Psoas muscle (tissue), 7 donors: ENCODE measurements at regions not wholly inside any gene's neighbourhood (a gene's known extent, or its start where the extent isn't known, plus 50 kb on each side); places are given as distances from the start of the nearest gene placed in this dataset.

Experiments used
- ATAC-seq, 4 donors: fragments of 200-7000 bp; cut with Tn5 transposase; one replicate each; pipeline ENCODE4 v1.9.1; 2020; ENCODE audit warnings: moderate library complexity in 3 of 4, mild to moderate bottlenecking in 2 of 4
- DNase-seq, 2 donors: peaks; one replicate each; pipeline ENCODE4 v3.0.0-alpha.2; 2020
- H3K27ac ChIP-seq: fragments of 200-600 bp; one replicate; pipeline ENCODE4 v1.8.0; 2022
- H3K27me3 ChIP-seq, 3 donors: fragments of 200-600 bp in 1 of 3; one replicate each; pipeline versions ENCODE4 v1.6.1 to v1.8.0; 2013 to 2022; ENCODE audit warnings: low read length in 2 of 3, mild to moderate bottlenecking in 2 of 3, moderate library complexity in 1 of 3; ENCODE audit not compliant: insufficient read depth in 3 of 3
- H3K36me3 ChIP-seq, 2 donors: fragments of 200-600 bp in 1 of 2; one replicate each; pipeline versions ENCODE4 v1.6.1 to v1.8.0; 2013 to 2022; ENCODE audit warnings: low read depth in 1 of 2, mild to moderate bottlenecking in 1 of 2, moderate library complexity in 1 of 2; ENCODE audit not compliant: insufficient read depth in 1 of 2
- H3K4me1 ChIP-seq: fragments of 200-600 bp; one replicate; pipeline ENCODE4 v1.8.0; 2022
- H3K4me3 ChIP-seq: fragments of 200-600 bp; one replicate; pipeline ENCODE4 v1.8.0; 2022; ENCODE audit warnings: mild to moderate bottlenecking
- H3K9me3 ChIP-seq: fragments of 200-600 bp; one replicate; pipeline ENCODE4 v1.8.0; 2022
- WGBS, 3 donors: extraction: QIAGEN DNeasy Blood & Tissue Kit; methylation state at CpG; one replicate each; pipeline versions ENCODE4 v1.1.6 to v1.1.7; 2013; 5-methylcytosine and 5-hydroxymethylcytosine counted together
- intact Hi-C, 2 donors: fragments of 100-400 bp; cut with DNase I; formaldehyde crosslinking; loops; one replicate each; pipeline versions ENCODE4 v1.11.0 to v1.14.2; 2022
- TF ChIP-seq, protein P1 (sequence below): fragments of 200-600 bp; IDR thresholded peaks from one replicate; pipeline ENCODE4 v1.8.0; 2022; ENCODE audit warnings: antibody characterized with exemption
- donor health status: healthy with polysubstance abuse.
- donor health status: DM: no; HTN: no; CAD: no; lungs with moderate emphysema.
- donor health status: Bipolar disorder and iron deficiency.
- donor health status: healthy.
- donor health status: DM: yes; HTN: yes; CAD: no.
- donor health status: DM: no; HTN: no; CAD: no.
- donor health status: DM: yes; HTN: yes; CAD: no.

DNA sequence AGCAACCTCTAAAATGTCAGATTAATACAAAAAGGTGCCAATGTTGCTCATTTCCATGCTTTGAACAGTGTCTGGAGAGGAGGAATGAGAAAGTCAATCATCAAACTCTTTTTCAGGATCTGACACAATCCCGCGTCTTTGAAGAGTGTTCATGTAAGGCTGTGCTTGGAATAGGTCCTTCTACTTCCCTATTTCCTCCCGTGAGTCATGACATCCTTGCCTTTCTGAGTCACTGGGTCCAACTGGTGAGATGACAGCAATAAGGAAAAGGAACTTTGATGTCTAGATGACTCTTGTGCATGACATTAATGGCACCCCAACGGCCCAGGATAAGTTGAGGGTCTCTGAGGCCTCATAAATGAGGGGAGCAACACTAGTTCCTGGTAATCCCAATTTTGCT is 109.0 kb upstream of the CELF4 start:
- H3K27ac ChIP-seq = no peak overlapping the region
- no peaks in the 10 kb centered on the region for H3K36me3 ChIP-seq
- DNase-seq (no peak), ATAC-seq (no peak)
- no peaks in the 10 kb centered on the region for H3K27me3 ChIP-seq
- WGBS, 3 donors = 66 to 79% (median 78%) methylated on average over 4 of the region's 4 CpGs
- TF ChIP-seq, protein P1, sequence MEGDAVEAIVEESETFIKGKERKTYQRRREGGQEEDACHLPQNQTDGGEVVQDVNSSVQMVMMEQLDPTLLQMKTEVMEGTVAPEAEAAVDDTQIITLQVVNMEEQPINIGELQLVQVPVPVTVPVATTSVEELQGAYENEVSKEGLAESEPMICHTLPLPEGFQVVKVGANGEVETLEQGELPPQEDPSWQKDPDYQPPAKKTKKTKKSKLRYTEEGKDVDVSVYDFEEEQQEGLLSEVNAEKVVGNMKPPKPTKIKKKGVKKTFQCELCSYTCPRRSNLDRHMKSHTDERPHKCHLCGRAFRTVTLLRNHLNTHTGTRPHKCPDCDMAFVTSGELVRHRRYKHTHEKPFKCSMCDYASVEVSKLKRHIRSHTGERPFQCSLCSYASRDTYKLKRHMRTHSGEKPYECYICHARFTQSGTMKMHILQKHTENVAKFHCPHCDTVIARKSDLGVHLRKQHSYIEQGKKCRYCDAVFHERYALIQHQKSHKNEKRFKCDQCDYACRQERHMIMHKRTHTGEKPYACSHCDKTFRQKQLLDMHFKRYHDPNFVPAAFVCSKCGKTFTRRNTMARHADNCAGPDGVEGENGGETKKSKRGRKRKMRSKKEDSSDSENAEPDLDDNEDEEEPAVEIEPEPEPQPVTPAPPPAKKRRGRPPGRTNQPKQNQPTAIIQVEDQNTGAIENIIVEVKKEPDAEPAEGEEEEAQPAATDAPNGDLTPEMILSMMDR = no peak
- no peaks in the 10 kb centered on the region for H3K9me3 ChIP-seq
- no peaks in the 10 kb centered on the region for H3K4me1 ChIP-seq
- intact Hi-C loops = no loop called here
- H3K4me3 ChIP-seq = no peak overlapping the region

DNA sequence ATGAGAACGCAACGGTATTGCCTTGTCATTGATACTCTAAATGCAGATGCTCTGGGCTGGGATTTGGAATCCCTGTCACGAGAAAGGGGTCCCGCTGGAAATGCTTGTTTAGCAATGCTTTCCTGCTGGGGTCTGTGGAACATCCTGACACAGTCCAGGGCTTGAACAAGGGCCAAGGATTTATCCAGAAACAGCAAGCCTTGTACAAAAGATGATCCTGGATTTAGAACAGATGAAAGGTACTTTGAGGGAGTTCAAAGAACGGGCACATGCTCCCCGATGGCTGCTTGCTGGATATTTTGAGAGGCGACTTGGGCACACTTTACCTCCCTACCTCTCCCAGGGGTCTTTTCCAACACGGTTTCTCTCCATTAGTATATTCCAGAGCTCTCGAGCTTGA is 108.1 kb upstream of the CELF4 start:
- TF ChIP-seq, protein P1 = no peak
- WGBS, 3 donors = 71 to 77% (median 72%) methylated on average over 9 of the region's 9 CpGs
- ATAC-seq (no peak), DNase-seq (no peak)
- no peaks in the 10 kb centered on the region for H3K27me3 ChIP-seq
- intact Hi-C loops = no loop called here
- no peaks in the 10 kb centered on the region for H3K9me3 ChIP-seq
- H3K4me1 ChIP-seq = no peaks in the 10 kb centered on the region
- no peak overlapping the region for H3K4me3 ChIP-seq
- no peak overlapping the region for H3K27ac ChIP-seq
- H3K36me3 ChIP-seq = no peaks in the 10 kb centered on the region

- TF ChIP-seq, protein P1 = no peak
- Histone ChIP-seq H3K4me1 (no peaks in the 10 kb centered on the region), H3K27ac (no peak overlapping the region), H3K27me3 (no peaks in the 10 kb centered on the region), H3K9me3 (no peaks in the 10 kb centered on the region), H3K4me3 (no peak overlapping the region), H3K36me3 (no peaks in the 10 kb centered on the region)
- 59 to 75% (median 59%) methylated on average over 3 of the region's 3 CpGs for WGBS, 3 donors
- ATAC-seq = no peak
- no peak for DNase-seq
- intact Hi-C loops = no loop called here
These were observed 107.5 kb upstream of the CELF4 start for GRCh38 chr18:37672932-37673595.

GRCh38 chr18:37672001-37672400 is 106.4 kb upstream of the CELF4 start:
- Histone ChIP-seq H3K9me3 (no peaks in the 10 kb centered on the region), H3K36me3 (no peaks in the 10 kb centered on the region), H3K4me1 (no peaks in the 10 kb centered on the region), H3K4me3 (no peak overlapping the region), H3K27me3 (no peaks in the 10 kb centered on the region), H3K27ac (no peak overlapping the region)
- ATAC-seq (no peak), DNase-seq (no peak)
- intact Hi-C loops = no loop called here
- TF ChIP-seq, protein P1 = no peak
- WGBS, 3 donors = 84 to 88% (median 85%) methylated on average over 2 of the region's 2 CpGs

DNA sequence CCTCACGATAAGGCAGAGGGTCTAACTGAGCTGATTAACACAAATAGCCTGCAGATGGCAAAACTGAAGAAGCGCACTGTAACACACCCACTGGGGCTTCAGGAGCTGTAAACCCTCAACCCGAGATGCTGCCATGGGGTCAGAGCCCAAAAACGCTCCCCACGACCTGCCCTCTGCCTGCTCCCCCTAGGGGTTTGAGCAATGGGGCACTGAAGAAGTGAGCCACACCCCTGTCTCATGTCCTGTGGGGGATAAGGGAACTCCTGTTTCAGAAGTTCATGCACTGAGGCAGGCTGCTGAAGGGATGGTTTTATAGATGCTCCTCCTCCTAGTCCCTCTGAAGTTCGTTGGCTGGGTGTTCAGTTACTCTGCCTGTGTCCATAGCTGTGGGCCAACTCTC is 105.9 kb upstream of the CELF4 start:
- TF ChIP-seq, protein P1 = no peak
- H3K27ac ChIP-seq = no peak overlapping the region
- no peaks in the 10 kb centered on the region for H3K4me1 ChIP-seq
- ATAC-seq (no peak), DNase-seq (no peak)
- intact Hi-C loops = no loop called here
- WGBS, 3 donors = 73 to 76% (median 75%) methylated on average over 6 of the region's 6 CpGs
- H3K27me3 ChIP-seq = no peaks in the 10 kb centered on the region
- H3K9me3 ChIP-seq = no peaks in the 10 kb centered on the region
- no peaks in the 10 kb centered on the region for H3K36me3 ChIP-seq
- no peak overlapping the region for H3K4me3 ChIP-seq
